ENCODE measurements at regions not wholly inside any gene's neighbourhood (a gene's known extent, or its start where the extent isn't known, plus 50 kb on each side); places are given as distances from the start of the nearest gene placed in this dataset.

GRCh38 chr12:131457331-131458047, 253.4 kb upstream of the SFSWAP start:
- TF ChIP-seq CTCF (IDR thresholded peaks at IDR 0.05) (no peak), POLR2A (IDR thresholded peaks at IDR 0.05) (no peak)

All from lower leg skin (tissue), 3 donors.